Spleen (tissue), 7 donors: ENCODE measurements at regions not wholly inside any gene's neighbourhood (a gene's known extent, or its start where the extent isn't known, plus 50 kb on each side); places are given as distances from the start of the nearest gene placed in this dataset.

ENCODE experiments used
- POLR2A ChIP-seq, 3 donors: fragments of 450-650 bp; IDR thresholded peaks; one replicate each; pipeline ENCODE4 v1.5.1; 2017; ENCODE audit warnings: antibody characterized with exemption in 3 of 3, mild to moderate bottlenecking in 1 of 3
- TF ChIP-seq, protein P1 (sequence below), 11 experiments: fragments of 200-600 bp in 7 of 11; fragments of 450-650 bp in 4 of 11; sonication (generic) in 4 of 11; IDR thresholded peaks in 8 of 11; conservative IDR thresholded peaks in 3 of 11; 1 replicate in 7 of 11; 2 replicates in 4 of 11; pipeline versions ENCODE4 v1.4.0 to v1.8.0; 2016 to 2021; ENCODE audit warnings: antibody characterized with exemption in 11 of 11, inconsistent platforms in 4 of 11, mild to moderate bottlenecking in 1 of 11
- donor health status: DM: no; HTN: no; CAD: no; lungs with moderate emphysema.
- donor health status: DM: no; HTN: no; CAD: no.
- donor health status: DM: no; HTN: no; CAD: no.

DNA sequence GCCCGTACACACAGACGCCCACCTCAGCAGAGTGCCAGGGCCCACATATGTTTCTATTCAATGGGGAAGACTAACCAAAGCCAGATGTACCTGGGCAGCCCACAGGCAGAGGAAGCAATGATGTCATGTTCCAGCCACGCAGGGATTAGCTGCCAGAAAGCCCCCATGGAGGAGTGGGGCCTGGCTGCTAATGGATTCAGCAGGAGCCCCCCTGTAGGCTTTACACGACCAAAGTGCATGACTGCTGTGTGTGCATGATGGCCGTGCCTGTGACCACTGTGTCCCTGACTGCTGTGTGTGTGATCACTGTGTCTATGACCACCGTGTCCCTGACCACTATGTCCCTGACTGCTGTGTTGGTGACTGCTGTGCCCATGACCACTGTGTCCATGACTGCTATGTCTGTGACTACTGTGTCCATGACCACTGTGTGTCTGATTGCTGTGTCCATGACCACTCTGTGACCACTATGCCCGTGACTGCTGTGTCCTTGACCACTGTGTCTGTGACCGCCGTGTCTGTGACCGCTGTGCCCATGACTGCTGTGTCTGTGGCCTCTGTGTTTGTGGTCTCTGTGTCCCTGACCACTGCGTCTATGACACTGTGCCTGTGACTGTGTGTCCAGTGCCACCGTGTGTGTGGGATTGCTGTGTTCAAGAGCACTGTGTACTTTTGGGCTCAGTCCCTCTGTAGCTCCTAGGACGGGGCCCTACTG is 409.3 kb downstream of the RPS24 start:
- TF ChIP-seq, protein P1, sequence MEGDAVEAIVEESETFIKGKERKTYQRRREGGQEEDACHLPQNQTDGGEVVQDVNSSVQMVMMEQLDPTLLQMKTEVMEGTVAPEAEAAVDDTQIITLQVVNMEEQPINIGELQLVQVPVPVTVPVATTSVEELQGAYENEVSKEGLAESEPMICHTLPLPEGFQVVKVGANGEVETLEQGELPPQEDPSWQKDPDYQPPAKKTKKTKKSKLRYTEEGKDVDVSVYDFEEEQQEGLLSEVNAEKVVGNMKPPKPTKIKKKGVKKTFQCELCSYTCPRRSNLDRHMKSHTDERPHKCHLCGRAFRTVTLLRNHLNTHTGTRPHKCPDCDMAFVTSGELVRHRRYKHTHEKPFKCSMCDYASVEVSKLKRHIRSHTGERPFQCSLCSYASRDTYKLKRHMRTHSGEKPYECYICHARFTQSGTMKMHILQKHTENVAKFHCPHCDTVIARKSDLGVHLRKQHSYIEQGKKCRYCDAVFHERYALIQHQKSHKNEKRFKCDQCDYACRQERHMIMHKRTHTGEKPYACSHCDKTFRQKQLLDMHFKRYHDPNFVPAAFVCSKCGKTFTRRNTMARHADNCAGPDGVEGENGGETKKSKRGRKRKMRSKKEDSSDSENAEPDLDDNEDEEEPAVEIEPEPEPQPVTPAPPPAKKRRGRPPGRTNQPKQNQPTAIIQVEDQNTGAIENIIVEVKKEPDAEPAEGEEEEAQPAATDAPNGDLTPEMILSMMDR (IDR thresholded peaks at IDR 0.05 in 8 of 11, conservative IDR thresholded peaks at IDR 0.05 in 3 of 11) = no peak
- no peak for TF ChIP-seq POLR2A (IDR thresholded peaks at IDR 0.05)
